ENCODE measurements at regions not wholly inside any gene's neighbourhood (a gene's known extent, or its start where the extent isn't known, plus 50 kb on each side); places are given as distances from the start of the nearest gene placed in this dataset.

- no peaks in the 10 kb centered on the region for H3K9me3 ChIP-seq
- intact Hi-C loops (cut with DNase I) = loop anchor here (5.0 kb wide), 1 partner anchor 132 kb away; no protein-coding TSS in a partner anchor
- TF ChIP-seq CTCF (IDR thresholded peaks at IDR 0.05) (peak in 5 of 6 experiments; percentile 10 to 32 (median 15)), POLR2A (IDR thresholded peaks at IDR 0.05) (no peak)
- H3K36me3 ChIP-seq = peaks cover 28 to 29% of the 10 kb centered on the region in 2 donors
- DNase-seq = no peak
- WGBS, 2 donors = 58 to 59% methylated on average over 8 to 11 of the region's 31 CpGs
- H3K4me1 ChIP-seq = peaks cover 13 to 39% of the 10 kb centered on the region in 2 donors
- no peak overlapping the region for H3K4me3 ChIP-seq (replicated peaks in 1 of 3)
- H3K27me3 ChIP-seq = no peaks in the 10 kb centered on the region
- H3K27ac ChIP-seq = peak overlapping the region; percentile 52 to 72 (median 71)
Observed at GRCh38 chr12:124379938-124380754, 85.3 kb downstream of the RFLNA start.

- Histone ChIP-seq H3K4me1 (peaks cover 18 to 46% of the 10 kb centered on the region in 2 donors), H3K36me3 (peaks cover 28 to 29% of the 10 kb centered on the region in 2 donors)
Observed at GRCh38 chr12:124379379-124379937, 84.6 kb downstream of the RFLNA start.

GRCh38 chr12:124378926-124379325 is 84.0 kb downstream of the RFLNA start:
- no peak overlapping the region for H3K4me3 ChIP-seq (replicated peaks in 1 of 3)
- WGBS, 2 donors = 79 to 85% methylated on average over 13 of the region's 13 CpGs
- no peak for DNase-seq
- peaks cover 18 to 48% of the 10 kb centered on the region in 2 donors for H3K4me1 ChIP-seq
- intact Hi-C loops (cut with DNase I) = loop anchor here (5.0 kb wide), 1 partner anchor 133 kb away; no protein-coding TSS in a partner anchor
- peak overlapping the region in 2 of 3 donors; percentile 71 to 72 for H3K27ac ChIP-seq
- no peaks in the 10 kb centered on the region for H3K9me3 ChIP-seq
- peaks cover 27 to 28% of the 10 kb centered on the region in 2 donors for H3K36me3 ChIP-seq
- no peak for TF ChIP-seq CTCF (IDR thresholded peaks at IDR 0.05)
- no peak for TF ChIP-seq POLR2A (IDR thresholded peaks at IDR 0.05)
- H3K27me3 ChIP-seq = no peaks in the 10 kb centered on the region

More at GRCh38 chr12:124379379-124379937, 84.6 kb downstream of the RFLNA start:
- intact Hi-C loops (cut with DNase I) = loop anchor here (5.0 kb wide), 1 partner anchor 133 kb away; no protein-coding TSS in a partner anchor
- TF ChIP-seq POLR2A (IDR thresholded peaks at IDR 0.05) (no peak), CTCF (IDR thresholded peaks at IDR 0.05) (no peak)
- no peaks in the 10 kb centered on the region for H3K9me3 ChIP-seq
- no peaks in the 10 kb centered on the region for H3K27me3 ChIP-seq
- no peak overlapping the region for H3K4me3 ChIP-seq (replicated peaks in 1 of 3)
- 83 to 87% methylated on average over 11 to 16 of the region's 17 CpGs for WGBS, 2 donors
- peak overlapping the region; percentile 52 to 72 (median 71) for H3K27ac ChIP-seq
- DNase-seq = no peak

GRCh38 chr12:124377981-124378509 is 83.2 kb downstream of the RFLNA start:
- no peak for DNase-seq
- Histone ChIP-seq H3K9me3 (no peaks in the 10 kb centered on the region), H3K36me3 (peaks cover 21 to 27% of the 10 kb centered on the region in 2 donors), H3K4me1 (peaks cover 18 to 48% of the 10 kb centered on the region in 2 donors), H3K27me3 (no peaks in the 10 kb centered on the region), H3K4me3 (replicated peaks in 1 of 3) (no peak overlapping the region), H3K27ac (no peak overlapping the region)
- WGBS, 2 donors = 95 to 96% methylated on average over 26 of the region's 26 CpGs
- intact Hi-C loops (cut with DNase I) = loop anchor here (5.0 kb wide), 1 partner anchor 134 kb away; no protein-coding TSS in a partner anchor
- no peak for TF ChIP-seq CTCF (IDR thresholded peaks at IDR 0.05)
- TF ChIP-seq POLR2A (IDR thresholded peaks at IDR 0.05) = no peak

Measured in thyroid gland (tissue), 4 donors.